RCC 7860 (cell line): ENCODE measurements at regions not wholly inside any gene's neighbourhood (a gene's known extent, or its start where the extent isn't known, plus 50 kb on each side); places are given as distances from the start of the nearest gene placed in this dataset.

ENCODE experiments used
- DNase-seq: peaks from one replicate; pipeline ENCODE4 v3.0.0-alpha.2; 2015; ENCODE audit warnings: low spot score
- FAIRE-seq: peaks from 2 replicates; lab custom pipeline; 2012; peaks lifted over from hg19 to GRCh38; lab: Jason Lieb, UNC

DNA sequence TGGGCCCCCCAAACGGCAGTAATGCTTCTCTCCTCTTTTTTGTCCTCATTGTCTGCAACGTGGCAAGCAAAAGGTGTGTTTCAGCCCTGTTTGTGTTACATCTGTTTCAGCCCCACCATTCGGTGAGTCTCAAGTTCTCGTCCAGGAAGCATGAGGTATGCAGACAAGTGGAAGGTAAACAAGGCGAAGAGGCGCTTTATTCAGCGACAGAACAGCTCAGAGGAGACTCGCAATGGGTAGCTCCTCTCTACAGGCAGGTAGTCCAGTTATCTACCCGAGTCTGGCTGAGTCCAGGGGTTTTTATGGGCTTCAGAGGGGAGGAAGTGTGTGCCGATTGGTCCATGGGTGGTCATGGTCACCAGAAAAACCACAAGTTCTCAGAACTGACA lies 733.4 kb upstream of the CDH7 start:
- FAIRE-seq, result no peak
- DNase-seq, result no peak

DNA sequence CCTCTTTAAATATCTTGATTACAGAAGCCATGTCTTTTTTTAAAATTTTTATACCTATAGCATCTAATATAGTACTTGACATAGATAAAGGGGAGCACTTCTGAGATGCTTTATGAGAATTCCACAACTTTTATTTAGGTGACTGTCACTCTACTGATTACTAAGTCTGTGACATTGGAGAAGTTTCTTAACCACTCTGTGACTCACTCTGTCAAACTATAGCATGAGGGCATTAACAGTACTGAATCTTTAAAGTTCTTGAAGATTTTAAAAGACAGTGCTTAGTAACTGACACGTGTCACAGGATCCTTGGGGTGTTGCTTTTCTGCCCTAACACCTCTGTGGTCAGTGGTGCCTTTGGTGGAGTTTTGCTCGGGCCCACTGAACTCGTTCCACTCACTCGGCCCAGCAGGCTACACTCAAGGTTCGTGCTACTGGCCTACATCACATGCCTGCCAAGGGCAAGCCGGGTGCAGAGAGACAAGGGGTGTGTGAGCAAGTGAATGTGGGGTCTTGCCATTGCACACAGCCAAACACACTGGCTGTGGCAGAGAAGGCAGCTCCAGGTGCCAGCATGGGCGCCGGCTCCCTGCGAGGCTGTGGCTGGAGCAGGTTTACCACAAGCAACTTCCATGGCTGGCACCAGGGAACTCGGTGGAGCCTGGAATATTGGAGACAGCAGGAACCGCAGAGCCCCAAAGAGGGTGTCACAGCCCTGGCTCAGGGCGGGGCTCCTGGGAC lies 734.0 kb upstream of the CDH7 start:
- FAIRE-seq, result no peak
- DNase-seq, result no peak

DNA sequence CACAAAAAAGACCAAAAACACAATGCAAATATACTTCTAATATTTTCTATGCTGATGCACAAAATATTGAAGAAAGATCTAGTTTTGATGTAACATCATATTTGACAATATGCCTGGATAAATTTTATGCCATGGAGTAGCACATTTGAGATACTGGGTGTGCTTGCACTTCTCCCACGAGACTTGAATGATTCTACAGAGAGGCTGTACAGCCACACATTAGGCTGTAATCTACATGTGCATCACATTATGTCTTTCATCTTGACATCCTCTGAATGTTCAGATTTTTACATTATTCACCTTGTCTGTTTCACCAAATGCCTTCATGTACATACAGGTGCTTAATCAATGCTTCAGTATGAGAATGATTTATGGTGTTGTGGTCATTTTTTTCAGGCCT lies 756.4 kb upstream of the CDH7 start:
- FAIRE-seq, result no peak
- no peak for DNase-seq

DNA sequence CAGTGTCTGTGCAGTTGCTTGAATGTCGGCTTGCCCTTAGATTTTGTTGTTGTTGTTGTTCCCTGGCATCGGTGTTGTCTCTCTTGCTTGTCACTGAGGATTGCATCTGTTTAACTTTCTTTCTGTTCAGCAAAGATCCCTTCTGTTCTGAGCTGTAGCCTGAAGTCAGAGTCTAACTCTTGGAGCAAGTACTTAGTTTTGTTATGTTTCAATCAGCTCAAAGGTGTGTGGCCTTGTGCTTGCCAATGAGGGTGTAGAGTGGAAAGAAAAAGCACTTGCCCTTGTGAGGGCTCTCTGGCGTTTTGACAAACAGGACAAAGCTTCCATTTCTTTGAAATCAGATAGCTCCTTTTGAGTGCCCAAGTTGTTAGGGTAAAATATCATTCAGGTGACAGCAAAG lies 757.1 kb upstream of the CDH7 start:
- FAIRE-seq, result no peak
- DNase-seq, result no peak

DNA sequence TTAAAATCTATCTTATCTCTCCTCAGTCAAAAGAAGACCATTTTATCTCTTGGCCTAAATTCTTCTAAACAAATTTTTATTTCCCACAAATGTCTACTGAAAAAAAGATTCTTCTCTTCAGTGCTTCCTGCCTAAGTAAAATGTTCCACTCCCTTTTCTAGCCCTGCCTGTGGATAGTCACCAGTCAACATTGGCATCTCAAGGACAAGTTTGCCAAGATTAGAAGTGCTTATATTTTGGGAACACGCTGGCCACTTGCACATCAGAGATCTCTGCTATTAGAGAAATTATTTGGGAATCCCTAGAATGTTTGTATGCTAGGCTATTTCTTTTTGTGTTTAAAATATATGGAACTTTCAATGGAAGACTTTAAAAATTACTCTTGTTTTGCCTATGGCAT lies 758.2 kb upstream of the CDH7 start:
- DNase-seq (no peak), FAIRE-seq (no peak)

DNA sequence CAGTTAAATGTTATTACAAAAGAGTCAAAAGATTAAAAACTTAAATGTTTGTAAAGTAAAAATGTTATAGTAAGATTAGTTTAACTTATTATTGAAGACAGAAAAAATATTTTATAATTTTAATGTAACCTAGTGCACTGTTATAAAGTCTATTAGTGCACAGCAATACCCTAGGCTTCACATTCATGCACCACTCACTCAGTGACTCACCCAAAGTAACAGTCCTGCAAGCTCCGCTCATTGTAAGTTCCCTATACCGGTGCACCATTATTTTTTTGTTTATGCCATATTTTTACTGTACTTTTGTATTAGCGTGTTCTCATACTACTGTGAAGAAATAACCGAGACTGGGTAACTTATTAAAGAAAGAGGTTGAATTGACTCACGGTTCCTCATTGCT lies 759.7 kb upstream of the CDH7 start:
- FAIRE-seq (no peak), DNase-seq (no peak)

DNA sequence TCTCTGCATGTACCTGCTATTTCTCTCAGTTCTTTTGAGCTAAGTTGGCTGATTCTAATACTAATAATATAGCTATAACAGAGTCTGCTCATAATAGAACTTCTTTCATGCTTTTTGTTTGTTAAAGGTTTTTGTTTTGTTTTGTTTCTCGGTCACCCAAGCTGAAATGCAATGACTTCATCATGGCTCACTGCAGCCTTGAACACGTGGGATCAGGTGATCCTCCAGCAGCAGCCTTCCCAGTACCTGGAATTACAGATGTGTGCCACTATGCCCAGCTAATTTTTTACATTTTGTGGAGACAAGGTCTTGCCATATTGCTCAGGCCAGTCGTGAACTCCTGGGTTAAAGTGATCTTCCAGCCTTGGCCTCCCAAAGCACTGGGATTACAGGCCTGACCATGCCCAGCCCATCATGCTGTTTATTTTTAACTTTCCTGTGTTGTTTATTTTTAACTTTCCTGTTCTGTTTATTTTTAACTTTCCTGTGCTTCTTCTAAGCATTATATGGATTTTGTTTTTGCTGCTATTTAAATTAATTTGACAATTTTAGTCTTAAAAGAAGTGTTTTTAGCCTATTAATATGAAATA lies 763.8 kb upstream of the CDH7 start:
- FAIRE-seq, result no peak
- no peak for DNase-seq

DNA sequence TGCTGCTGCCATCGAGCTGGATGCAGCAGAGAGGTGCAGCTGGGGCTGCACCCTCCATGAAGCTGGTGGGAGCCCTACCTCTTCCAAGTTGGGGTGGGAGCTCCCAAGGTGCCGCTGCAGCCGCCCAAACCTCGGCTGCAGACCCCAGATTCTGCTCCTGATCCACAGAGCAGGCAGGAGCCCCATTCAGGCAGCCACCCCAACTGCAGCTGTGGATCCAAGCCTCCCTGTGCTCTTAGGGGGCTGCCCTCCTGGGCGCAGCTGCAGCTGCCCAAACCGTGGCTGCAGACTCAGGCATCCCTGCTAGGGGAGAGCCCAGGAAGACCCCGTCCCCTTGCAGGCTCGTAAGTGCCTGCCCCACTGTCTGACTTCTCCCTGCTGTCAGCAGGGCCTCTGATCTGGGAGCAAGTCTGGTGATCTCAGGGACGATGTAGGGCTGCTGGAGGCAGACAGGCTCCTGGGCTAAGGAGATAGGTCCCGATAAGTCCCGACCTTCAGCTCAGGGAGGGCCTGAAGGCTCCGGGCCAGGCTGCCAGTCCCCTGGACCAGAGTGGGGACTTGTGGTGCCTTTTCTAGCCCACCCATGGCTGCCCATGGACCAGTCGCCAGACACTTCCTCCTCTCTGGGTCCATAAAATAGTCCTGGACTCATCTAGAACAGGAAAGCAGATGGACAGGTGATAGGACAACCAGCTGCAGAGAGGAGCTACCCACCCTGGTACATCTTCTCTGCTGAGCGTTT lies 767.1 kb upstream of the CDH7 start:
- FAIRE-seq, result no peak
- DNase-seq, result no peak

DNA sequence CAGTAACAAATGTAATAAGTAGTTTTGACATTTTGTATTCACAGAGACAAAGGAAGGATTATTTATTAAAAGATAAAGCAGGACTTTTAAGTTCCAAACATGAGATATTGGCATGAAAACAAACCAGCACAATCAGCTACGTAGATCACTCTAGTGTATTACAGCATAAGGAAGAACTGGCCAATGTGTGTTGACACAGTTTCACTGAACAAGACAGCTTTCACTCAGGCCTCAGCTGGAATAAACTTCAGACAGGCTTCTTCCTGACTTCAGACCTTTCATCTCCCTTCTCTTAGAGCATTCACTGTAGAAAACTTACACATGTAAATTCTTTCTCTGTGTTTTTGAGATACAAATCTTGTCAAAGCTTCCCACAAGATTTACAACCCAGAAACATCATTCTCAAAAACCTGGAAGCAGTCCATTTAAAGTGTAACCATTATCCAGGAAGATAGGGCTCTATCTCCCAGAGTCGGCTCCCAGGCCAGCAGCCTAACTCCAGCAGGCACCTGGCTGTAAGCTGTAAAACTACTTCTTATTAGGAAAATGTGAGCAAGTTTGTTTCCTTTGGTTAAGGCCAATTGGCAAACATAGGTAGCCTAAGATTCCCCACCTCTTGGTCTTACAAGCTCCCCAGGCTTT lies 768.3 kb upstream of the CDH7 start:
- DNase-seq, result no peak

DNA sequence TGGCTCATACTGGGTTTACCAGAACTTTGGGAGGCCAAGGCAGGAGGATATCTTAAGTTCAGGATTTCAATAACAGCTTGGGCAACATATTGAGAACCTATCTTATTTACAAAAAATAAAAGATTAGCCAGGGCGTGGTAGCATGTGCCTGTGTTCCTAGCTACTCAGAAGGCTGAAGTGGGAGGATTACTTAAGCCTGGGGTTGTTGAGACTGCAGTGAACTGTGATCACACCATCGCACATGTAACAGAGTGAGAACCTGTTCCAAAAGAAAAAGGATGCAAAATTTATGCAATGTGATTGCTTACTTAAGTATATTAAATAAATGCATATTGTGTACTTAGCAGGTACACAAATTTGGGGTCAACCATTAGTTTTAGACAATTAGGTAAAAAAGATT lies 768.9 kb upstream of the CDH7 start:
- FAIRE-seq (no peak), DNase-seq (no peak)

More for the DNA sequence above, 768.3 kb upstream of the CDH7 start:
- no peak for FAIRE-seq

DNA sequence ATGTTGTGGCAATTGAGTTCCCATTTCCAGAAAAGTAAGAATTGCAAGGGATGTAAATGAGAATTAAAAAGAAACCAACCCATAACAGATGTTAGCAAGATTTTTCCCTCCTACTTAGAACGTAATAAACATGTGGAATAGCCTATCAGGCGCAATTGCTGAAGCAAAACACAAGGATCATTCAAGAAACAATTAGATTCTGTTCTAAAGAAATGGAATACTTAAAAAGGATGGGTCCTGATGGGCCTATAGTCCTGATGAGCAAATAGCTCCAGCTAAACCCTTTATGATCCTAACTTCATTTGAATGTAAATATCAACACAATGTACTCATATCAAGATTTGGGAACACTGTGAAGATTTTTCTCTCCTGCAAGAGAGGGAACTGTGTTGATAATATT lies 771.0 kb upstream of the CDH7 start:
- DNase-seq, result no peak
- FAIRE-seq, result no peak

DNA sequence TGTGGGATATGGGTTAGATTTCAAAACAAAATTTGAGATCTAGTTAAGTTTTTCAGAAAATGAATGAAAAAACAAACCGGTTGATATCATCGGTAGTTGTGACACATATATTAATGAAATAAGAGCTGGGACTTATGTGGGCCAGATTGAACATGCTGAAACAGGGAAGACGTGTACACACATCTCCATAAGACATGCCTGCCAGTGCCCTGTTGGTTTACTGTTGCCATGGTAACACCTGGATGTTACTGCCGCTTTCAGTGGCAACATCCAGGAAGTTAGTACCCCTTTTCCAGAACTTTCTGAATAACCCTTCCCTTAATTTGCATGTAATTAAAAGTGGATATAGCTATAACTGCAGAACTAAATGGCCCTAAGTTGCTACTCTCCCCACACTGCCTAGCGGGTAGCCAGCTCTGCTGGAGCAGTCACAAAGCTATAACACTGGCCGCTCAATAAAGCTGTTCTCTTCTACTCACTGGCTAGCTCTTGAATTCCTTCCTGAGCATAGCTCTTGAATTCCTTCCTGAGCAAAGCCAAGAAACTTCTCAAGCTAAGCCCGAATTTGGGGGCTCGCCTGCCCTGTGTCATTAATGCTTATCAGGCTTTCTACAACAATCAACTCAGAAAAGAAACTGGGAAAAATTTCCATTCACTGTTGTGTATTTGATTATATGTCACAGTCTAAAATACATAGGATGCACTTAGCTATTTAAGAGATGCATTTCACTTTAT lies 776.3 kb upstream of the CDH7 start:
- no peak for FAIRE-seq
- no peak for DNase-seq

DNA sequence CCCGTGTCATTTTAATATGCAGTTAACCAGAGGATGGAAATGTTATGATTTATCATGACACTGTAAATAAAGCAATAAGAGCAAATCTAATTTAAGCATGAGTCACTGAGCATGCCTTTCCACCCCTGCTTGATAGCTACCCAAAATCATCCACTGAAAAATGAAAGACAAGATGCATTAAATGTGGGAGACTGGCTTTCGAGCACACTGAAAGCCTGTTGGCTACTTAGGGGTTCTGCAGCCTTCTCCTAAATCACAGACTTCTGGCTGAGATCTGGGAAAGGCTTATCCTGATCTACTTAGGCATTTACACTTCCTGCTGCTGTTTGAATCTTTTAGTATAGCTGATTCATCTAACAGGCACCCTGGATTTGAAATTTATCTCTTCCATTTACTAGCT lies 778.3 kb upstream of the CDH7 start:
- no peak for DNase-seq
- no peak for FAIRE-seq

DNA sequence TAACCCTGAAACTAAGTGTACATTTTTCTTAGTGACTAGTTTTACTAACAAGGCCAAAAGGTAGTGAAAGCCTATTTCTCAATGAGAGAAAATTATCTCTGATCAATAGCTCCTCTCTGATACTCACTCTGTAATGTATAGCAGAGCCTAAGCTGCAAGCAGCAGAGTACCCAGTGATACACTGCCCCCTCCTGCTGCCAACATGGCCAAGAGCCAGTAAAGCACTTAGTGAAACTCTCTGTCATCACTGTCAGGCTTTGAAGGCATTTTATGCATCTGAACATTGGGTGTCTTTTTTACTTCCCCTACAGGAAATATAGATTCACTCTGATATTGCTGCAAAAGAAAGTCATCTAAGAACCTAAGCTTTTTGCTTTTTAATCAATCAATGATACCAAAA lies 784.1 kb upstream of the CDH7 start:
- FAIRE-seq, result no peak
- no peak for DNase-seq

DNA sequence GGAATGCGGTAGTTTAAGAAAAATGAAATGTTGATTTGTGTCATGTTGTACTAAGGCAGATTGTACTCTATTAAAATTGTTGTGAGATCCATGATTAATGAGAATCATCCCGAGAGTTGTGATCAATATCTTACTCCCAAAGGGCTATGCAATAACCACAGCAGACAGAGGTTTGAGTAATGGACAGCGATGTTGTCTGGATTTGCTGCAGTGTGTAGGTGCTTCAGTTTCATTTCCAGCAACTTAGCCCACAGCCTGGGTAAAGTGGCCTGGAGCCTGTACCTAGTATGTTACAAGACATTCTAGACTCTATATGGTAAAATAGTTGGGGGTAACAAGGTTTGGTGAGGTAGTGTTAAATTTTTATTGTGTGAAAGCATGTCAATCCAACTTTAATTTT lies 794.3 kb upstream of the CDH7 start:
- FAIRE-seq (no peak), DNase-seq (no peak)

DNA sequence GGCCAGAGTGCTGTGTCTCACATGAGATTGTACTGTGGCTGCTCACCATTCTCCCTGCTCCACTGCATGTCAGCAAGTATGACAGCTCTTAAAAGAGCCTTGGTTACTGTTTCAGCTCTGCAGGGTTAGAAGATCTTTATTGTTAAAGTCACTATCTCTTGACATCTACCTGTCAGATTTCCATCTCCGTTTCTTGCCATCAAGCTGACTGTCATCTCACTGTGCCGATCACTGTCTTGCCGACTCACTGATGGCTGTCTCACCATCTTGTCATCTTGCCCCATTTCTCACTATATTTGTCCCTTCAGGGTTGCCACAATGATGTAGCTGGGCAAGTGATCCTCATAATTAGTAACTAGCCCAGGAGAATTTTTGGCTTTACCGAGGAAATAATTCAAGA lies 800.9 kb upstream of the CDH7 start:
- DNase-seq (no peak), FAIRE-seq (no peak)

DNA sequence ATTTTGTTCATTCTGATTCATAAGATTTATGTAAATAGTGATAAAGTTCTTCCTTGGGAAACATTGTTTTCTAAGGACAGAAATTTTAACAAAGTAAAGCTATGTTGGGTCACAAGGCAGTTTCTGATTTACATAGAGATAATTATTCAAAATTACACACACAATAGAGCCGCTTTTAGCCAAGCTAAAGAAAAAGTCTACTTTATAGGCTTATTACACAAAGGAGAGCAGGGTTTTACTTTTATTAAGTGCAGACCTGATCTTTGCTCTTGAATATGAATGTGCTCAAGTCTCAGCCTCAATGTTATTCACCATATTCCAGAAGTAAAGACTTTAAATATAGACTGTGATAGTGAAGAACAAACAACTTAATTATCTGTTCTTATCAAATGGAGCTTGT lies 787.8 kb upstream of the LINC00305 start:
- DNase-seq, result no peak
- no peak for FAIRE-seq

DNA sequence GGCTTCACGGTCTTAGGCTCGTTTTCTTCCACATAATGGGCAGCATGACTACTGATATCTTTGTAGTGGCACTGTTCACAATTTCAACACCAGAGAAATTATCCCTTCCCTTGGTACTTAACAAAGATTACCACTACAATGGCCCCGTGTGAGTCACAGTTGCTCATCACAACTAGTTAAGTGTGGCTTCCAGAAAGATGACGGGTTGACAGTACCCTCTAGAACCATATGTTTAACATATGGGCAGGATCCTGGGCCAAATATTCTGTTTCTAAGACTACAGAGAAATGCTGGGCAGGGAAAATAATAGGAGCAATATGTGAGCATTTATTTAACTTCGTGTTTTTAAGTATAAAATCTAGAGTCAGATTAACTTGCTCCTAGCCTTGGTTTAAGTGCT lies 780.1 kb upstream of the LINC00305 start:
- FAIRE-seq (no peak), DNase-seq (no peak)

DNA sequence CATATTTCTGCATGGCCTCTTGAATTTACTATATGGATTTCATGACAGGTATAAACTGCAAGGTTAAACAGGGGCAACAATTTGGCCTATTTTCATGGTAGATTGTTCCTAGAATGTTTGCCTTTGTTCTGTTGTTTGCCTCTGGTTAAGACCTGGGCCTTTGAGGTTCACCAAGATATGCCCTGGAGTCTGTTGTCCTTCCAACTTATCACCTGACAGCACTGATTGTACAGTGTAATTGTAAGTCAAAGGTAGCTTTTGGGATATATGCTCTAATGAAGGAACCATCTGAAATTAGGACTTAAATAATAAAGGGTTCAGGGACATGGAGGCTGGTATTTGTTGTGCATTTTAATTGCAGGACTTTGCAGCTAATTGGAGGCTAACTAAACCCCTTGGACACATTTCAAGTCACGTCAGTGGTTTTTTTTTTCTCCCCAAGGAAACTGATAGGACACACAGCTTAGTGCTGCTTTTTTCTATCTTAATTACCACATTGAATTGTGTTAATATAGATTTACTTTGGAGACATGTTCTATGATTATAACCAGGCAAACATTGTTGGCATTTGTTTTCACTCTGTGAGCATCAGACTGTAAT lies 771.2 kb upstream of the LINC00305 start:
- DNase-seq (no peak), FAIRE-seq (no peak)

DNA sequence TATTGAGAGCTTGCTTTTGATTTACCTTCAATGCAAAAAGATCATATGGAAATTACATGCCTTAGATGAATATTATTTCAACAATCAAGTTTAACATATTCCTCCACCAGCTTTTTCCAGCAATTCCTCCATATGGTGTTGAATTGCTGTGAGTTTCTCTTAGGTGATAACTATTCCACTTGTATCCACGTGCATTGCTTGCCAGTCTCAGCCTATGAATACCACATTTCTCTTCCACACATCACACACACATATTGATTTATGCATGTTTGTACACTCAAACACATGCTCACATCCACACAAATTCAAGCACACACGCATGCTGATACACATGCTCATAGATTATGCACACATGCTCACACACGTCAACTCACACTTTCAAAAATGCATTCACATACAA lies 770.0 kb upstream of the LINC00305 start:
- FAIRE-seq (no peak), DNase-seq (no peak)

DNA sequence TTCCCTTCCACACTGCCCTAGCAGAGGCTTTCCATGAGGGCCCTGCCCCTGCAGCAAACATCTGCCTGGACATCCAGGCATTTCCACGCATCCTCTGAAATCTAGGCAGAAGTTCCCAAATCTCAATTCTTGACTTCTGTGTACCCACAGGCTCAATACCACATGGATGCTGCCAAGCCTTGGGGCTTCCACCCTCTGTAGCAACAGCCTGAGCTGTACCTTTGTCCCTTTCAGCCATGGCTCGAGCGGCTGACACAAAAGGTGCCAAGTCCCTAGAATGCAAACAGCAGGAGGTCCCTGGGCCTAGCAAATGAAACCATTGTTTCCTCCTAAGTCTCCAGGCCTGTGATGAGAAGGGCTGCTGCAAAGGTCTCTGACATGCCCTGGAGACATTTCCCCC lies 744.5 kb upstream of the LINC00305 start:
- no peak for DNase-seq
- FAIRE-seq, result no peak
